ENCODE measurements at regions not wholly inside any gene's neighbourhood (a gene's known extent, or its start where the extent isn't known, plus 50 kb on each side); places are given as distances from the start of the nearest gene placed in this dataset.
A peak's percentile ranks its signal among the peaks of the same experiment; 100 is the strongest.
"Not testable (repeated sequence)": the region's sequence is repeated elsewhere in the genome, so short reads cannot be mapped to it uniquely, and the experiment has no call there.

GRCh38 chr3:66928252-66928651 lies 69.9 kb upstream of the KBTBD8 start:
- DNase-seq: no peak

- no peak for DNase-seq
Observed at GRCh38 chr3:66931291-66931690, 66.8 kb upstream of the KBTBD8 start.

- DNase-seq: no peak
Observed at GRCh38 chr3:66931699-66932098, 66.4 kb upstream of the KBTBD8 start.

- no peak for DNase-seq
Observed at GRCh38 chr3:66933233-66933632, 64.9 kb upstream of the KBTBD8 start.

- no peak for DNase-seq
Observed at GRCh38 chr3:66934041-66934440, 64.1 kb upstream of the KBTBD8 start.

- DNase-seq: no peak
Observed at GRCh38 chr3:66934725-66935124, 63.4 kb upstream of the KBTBD8 start.

- not testable (repeated sequence) for DNase-seq
Observed at GRCh38 chr3:66937041-66937440, 61.1 kb upstream of the KBTBD8 start.

GRCh38 chr3:66938338-66938963 lies 59.7 kb upstream of the KBTBD8 start:
- DNase-seq: peak in 36 of 58 donors; percentile 0 to 82 (median 18)

- DNase-seq: no peak
Observed at GRCh38 chr3:66948041-66948440, 50.1 kb upstream of the KBTBD8 start.

Data from anterior cingulate cortex (tissue), 58 donors.